Neural cell (in vitro differentiated cells): ENCODE measurements at regions not wholly inside any gene's neighbourhood (a gene's known extent, or its start where the extent isn't known, plus 50 kb on each side); places are given as distances from the start of the nearest gene placed in this dataset.

ENCODE experiments used
- H2AFZ ChIP-seq: fragments of 200-600, 300-800 bp; sonication (generic), shearing (Covaris generic); 2 replicates; pipeline ENCODE4 v1.6.0; 2014; ENCODE audit warnings: low read depth, mild to moderate bottlenecking, antibody characterized with exemption, low read length, moderate library complexity
- H3F3A ChIP-seq: fragments of 200-600 bp; shearing (Covaris generic); 2 replicates; pipeline ENCODE4 v1.6.1; 2016; ENCODE audit warnings: mild to moderate bottlenecking, moderate library complexity, mixed read lengths, antibody characterized with exemption, low read length; ENCODE audit not compliant: insufficient read depth, poor library complexity, severe bottlenecking
- H3K27ac ChIP-seq: fragments of 200-600, 300-800 bp; sonication (generic), shearing (Covaris generic); 2 replicates; pipeline ENCODE4 v1.5.1; 2014; ENCODE audit warnings: mild to moderate bottlenecking, low read length, moderate library complexity
- H3K27me3 ChIP-seq: fragments of 300-800, 200-600 bp; sonication (generic), shearing (Covaris generic); 2 replicates; pipeline ENCODE4 v1.6.0; 2014; ENCODE audit warnings: mild to moderate bottlenecking, low read depth, low read length, moderate library complexity; ENCODE audit not compliant: insufficient read depth
- H3K36me3 ChIP-seq: fragments of 300-800, 200-600 bp; sonication (generic), shearing (Covaris generic); 2 replicates; pipeline ENCODE4 v1.5.1; 2014; ENCODE audit warnings: mild to moderate bottlenecking, antibody characterized with exemption, low read length, moderate library complexity; ENCODE audit not compliant: insufficient read depth
- H3K4me2 ChIP-seq: fragments of 300-800, 200-600 bp; sonication (generic), shearing (Covaris generic); 2 replicates; pipeline ENCODE4 v1.6.0; 2014; ENCODE audit warnings: mild to moderate bottlenecking, low read length
- H3K4me3 ChIP-seq: fragments of 300-800, 200-600 bp; sonication (generic), shearing (Covaris generic); 2 replicates; pipeline ENCODE4 v1.5.1; 2014; ENCODE audit warnings: mild to moderate bottlenecking, low read length, moderate library complexity
- H3K79me2 ChIP-seq: fragments of 200-600 bp; shearing (Covaris generic); replicated peaks from 2 replicates; pipeline ENCODE4 v1.6.0; 2014; ENCODE audit warnings: mild to moderate bottlenecking, low read length, moderate library complexity; ENCODE audit not compliant: insufficient read depth
- H3K9ac ChIP-seq: fragments of 300-800, 200-600 bp; sonication (generic), shearing (Covaris generic); 2 replicates; pipeline ENCODE4 v1.6.1; 2016; ENCODE audit warnings: mild to moderate bottlenecking, low read length, mixed read lengths
- H3K9me2 ChIP-seq: fragments of 200-600 bp; shearing (Covaris generic); 2 replicates; pipeline ENCODE4 v1.6.1; 2016; ENCODE audit warnings: mild to moderate bottlenecking, low read length, mixed read lengths; ENCODE audit not compliant: insufficient read depth
- H3K9me3 ChIP-seq: fragments of 200-600, 300-800 bp; sonication (generic), shearing (Covaris generic); 2 replicates; pipeline ENCODE4 v1.6.1; 2016; ENCODE audit warnings: mild to moderate bottlenecking, mixed run types, low read length, moderate library complexity, mixed read lengths
- H4K20me1 ChIP-seq: fragments of 200-600 bp; shearing (Covaris generic); 2 replicates; pipeline ENCODE4 v1.6.1; 2016; ENCODE audit warnings: mild to moderate bottlenecking, mixed run types; ENCODE audit not compliant: insufficient read depth
- CTCF ChIP-seq: fragments of 450-650 bp; IDR thresholded peaks from 2 replicates; pipeline ENCODE4 v1.5.1; 2014; ENCODE audit warnings: antibody characterized with exemption, mild to moderate bottlenecking, moderate library complexity; ENCODE audit not compliant: poor library complexity, severe bottlenecking
- EP300 ChIP-seq: fragments of 450-650 bp; conservative IDR thresholded peaks from 2 replicates; pipeline ENCODE4 v1.6.1; 2014; ENCODE audit warnings: antibody characterized with exemption, mild to moderate bottlenecking, moderate library complexity; ENCODE audit not compliant: poor library complexity, severe bottlenecking
- EZH2 ChIP-seq: fragments of 200-600, 300-800 bp; shearing (Covaris generic), sonication (generic); IDR thresholded peaks from 2 replicates; pipeline ENCODE4 v1.6.1; 2014; ENCODE audit warnings: antibody characterized with exemption, low read length, borderline replicate concordance, mild to moderate bottlenecking; ENCODE audit not compliant: insufficient read depth, poor library complexity, severe bottlenecking
- MXI1 ChIP-seq: fragments of 450-650 bp; conservative IDR thresholded peaks from 2 replicates; pipeline ENCODE4 v1.6.1; 2014; ENCODE audit warnings: antibody characterized with exemption, mild to moderate bottlenecking; ENCODE audit not compliant: poor library complexity, severe bottlenecking
- POLR2AphosphoS5 ChIP-seq: IDR thresholded peaks from 2 replicates; pipeline ENCODE4 v1.6.1; 2012
- RAD21 ChIP-seq: fragments of 450-650 bp; conservative IDR thresholded peaks from 2 replicates; pipeline ENCODE4 v1.6.1; 2014; ENCODE audit warnings: antibody characterized with exemption, mild to moderate bottlenecking, moderate library complexity
- REST ChIP-seq: IDR thresholded peaks from 2 replicates; pipeline ENCODE4 v1.6.1; 2012; ENCODE audit warnings: borderline replicate concordance
- SMC3 ChIP-seq: fragments of 450-650 bp; conservative IDR thresholded peaks from 2 replicates; pipeline ENCODE4 v1.6.1; 2014; ENCODE audit warnings: antibody characterized with exemption, mild to moderate bottlenecking, moderate library complexity; ENCODE audit not compliant: poor library complexity
- TAF1 ChIP-seq: IDR thresholded peaks from 2 replicates; pipeline ENCODE4 v1.6.1; 2012; ENCODE audit warnings: low read depth

GRCh38 chr15:58260725-58261267 is 122.6 kb downstream of the AQP9 start:
- no peak overlapping the region for H3K9ac ChIP-seq
- H2AFZ ChIP-seq = no peak overlapping the region
- H3K4me3 ChIP-seq = no peak overlapping the region
- no peaks in the 10 kb centered on the region for H4K20me1 ChIP-seq
- H3K36me3 ChIP-seq = no peaks in the 10 kb centered on the region
- H3F3A ChIP-seq = no peaks in the 10 kb centered on the region
- TF ChIP-seq REST (no peak), POLR2AphosphoS5 (no peak), TAF1 (no peak)
- no peaks in the 10 kb centered on the region for H3K27me3 ChIP-seq
- H3K27ac ChIP-seq = no peak overlapping the region
- H3K9me2 ChIP-seq = no peaks in the 10 kb centered on the region
- H3K79me2 ChIP-seq = no peaks in the 10 kb centered on the region
- no peak overlapping the region for H3K4me2 ChIP-seq
- no peaks in the 10 kb centered on the region for H3K9me3 ChIP-seq

- Histone ChIP-seq H2AFZ (no peak overlapping the region), H3K36me3 (no peaks in the 10 kb centered on the region), H3F3A (no peaks in the 10 kb centered on the region), H3K9me3 (no peaks in the 10 kb centered on the region), H4K20me1 (no peaks in the 10 kb centered on the region), H3K9ac (no peak overlapping the region), H3K9me2 (no peaks in the 10 kb centered on the region), H3K79me2 (no peaks in the 10 kb centered on the region), H3K27me3 (no peaks in the 10 kb centered on the region), H3K27ac (no peak overlapping the region), H3K4me2 (no peak overlapping the region), H3K4me3 (no peak overlapping the region)
- TF ChIP-seq SMC3 = no peak
- no peak for TF ChIP-seq REST
- TF ChIP-seq EZH2 = no peak
- TF ChIP-seq POLR2AphosphoS5 = no peak
- no peak for TF ChIP-seq RAD21
- no peak for TF ChIP-seq MXI1
- no peak for TF ChIP-seq TAF1
- no peak for TF ChIP-seq EP300
- TF ChIP-seq CTCF = no peak
Measured at GRCh38 chr15:58261368-58261767, 123.2 kb downstream of the AQP9 start.
